ENCODE measurements at regions not wholly inside any gene's neighbourhood (a gene's known extent, or its start where the extent isn't known, plus 50 kb on each side); places are given as distances from the start of the nearest gene placed in this dataset.

GRCh38 chr12:126554625-126555024, 1489.4 kb downstream of the AACS start:
- TF ChIP-seq CTCF (IDR thresholded peaks at IDR 0.05) (no peak), EZH2phosphoT487 (IDR thresholded peaks at IDR 0.05) (no peak), EZH2 (IDR thresholded peaks at IDR 0.05) (no peak)
